SK-N-SH treated with all-trans-retinoic acid at 6 μM for 48 hours (cell line): ENCODE measurements at regions not wholly inside any gene's neighbourhood (a gene's known extent, or its start where the extent isn't known, plus 50 kb on each side); places are given as distances from the start of the nearest gene placed in this dataset.

Experiments
- ATAC-seq: fragments of 200-7000 bp; cut with Tn5 transposase; 3 replicates; pipeline ENCODE4 v1.9.1; 2020; ENCODE audit warnings: mild to moderate bottlenecking, moderate library complexity
- ARNTL ChIP-seq: fragments of 450-650 bp; formaldehyde crosslinking; IDR thresholded peaks from 2 replicates; pipeline ENCODE4 v1.5.0; 2020; ENCODE audit warnings: low read depth, mild to moderate bottlenecking, moderate library complexity, borderline replicate concordance
- BACH2 ChIP-seq: fragments of 250-450 bp; sonication (Bioruptor Pico); IDR thresholded peaks from 2 replicates; pipeline ENCODE4 v1.9.0; 2021; ENCODE audit warnings: mild to moderate bottlenecking, borderline replicate concordance
- CREB5 ChIP-seq: fragments of 250-450 bp; sonication (Bioruptor Pico); IDR thresholded peaks from 2 replicates; pipeline ENCODE4 v1.5.1; 2020; ENCODE audit warnings: low read depth, mild to moderate bottlenecking, moderate library complexity
- CSDC2 ChIP-seq: fragments of 250-450 bp; sonication (Bioruptor Pico); IDR thresholded peaks from 2 replicates; pipeline ENCODE4 v1.5.0; 2020; ENCODE audit warnings: mild to moderate bottlenecking, moderate library complexity
- CSRNP3 ChIP-seq: fragments of 250-450 bp; sonication (Bioruptor Pico); IDR thresholded peaks from 2 replicates; pipeline ENCODE4 v1.5.1; 2021; ENCODE audit warnings: mild to moderate bottlenecking, moderate library complexity
- ESRRG ChIP-seq: fragments of 250-450 bp; sonication (Bioruptor Pico); IDR thresholded peaks from 2 replicates; pipeline ENCODE4 v1.6.1; 2021; ENCODE audit warnings: mild to moderate bottlenecking
- GLIS3 ChIP-seq: fragments of 250-450 bp; sonication (Bioruptor Pico); IDR thresholded peaks from 2 replicates; pipeline ENCODE4 v1.5.0; 2020; ENCODE audit warnings: mild to moderate bottlenecking, moderate library complexity
- ISL1 ChIP-seq: fragments of 250-450 bp; sonication (Bioruptor Pico); IDR thresholded peaks from 2 replicates; pipeline ENCODE4 v2.1.2; 2022; ENCODE audit warnings: mild to moderate bottlenecking, moderate library complexity
- OSR1 ChIP-seq: fragments of 250-450 bp; sonication (Bioruptor Pico); IDR thresholded peaks from 2 replicates; pipeline ENCODE4 v1.8.0; 2022; ENCODE audit warnings: moderate library complexity, mild to moderate bottlenecking, inconsistent platforms
- POU6F1 ChIP-seq: fragments of 250-450 bp; sonication (Bioruptor Pico); IDR thresholded peaks from 2 replicates; pipeline ENCODE4 v1.8.0; 2021; ENCODE audit warnings: low read depth, mild to moderate bottlenecking, moderate library complexity, borderline replicate concordance
- PPARA ChIP-seq: fragments of 250-450 bp; sonication (Bioruptor Pico); IDR thresholded peaks from 2 replicates; pipeline ENCODE4 v1.5.0; 2020; ENCODE audit warnings: mild to moderate bottlenecking, borderline replicate concordance
- RARB ChIP-seq: fragments of 250-450 bp; sonication (Bioruptor Pico); IDR thresholded peaks from 2 replicates; pipeline ENCODE4 v1.8.0; 2021; ENCODE audit warnings: mild to moderate bottlenecking, moderate library complexity
- SNAI2 ChIP-seq: fragments of 250-450 bp; sonication (Bioruptor Pico); IDR thresholded peaks from 2 replicates; pipeline ENCODE4 v1.5.0; 2020; ENCODE audit warnings: mild to moderate bottlenecking, moderate library complexity
- TCF4 ChIP-seq: fragments of 250-450 bp; sonication (Bioruptor Pico); IDR thresholded peaks from 2 replicates; pipeline ENCODE4 v1.8.0; 2021; ENCODE audit warnings: mild to moderate bottlenecking, moderate library complexity, borderline replicate concordance
- TOX ChIP-seq: fragments of 250-450 bp; sonication (Bioruptor Pico); IDR thresholded peaks from 2 replicates; pipeline ENCODE4 v1.8.0; 2021; ENCODE audit warnings: mild to moderate bottlenecking, moderate library complexity, borderline replicate concordance
- TSHZ2 ChIP-seq: fragments of 250-450 bp; sonication (Bioruptor Pico); IDR thresholded peaks from 2 replicates; pipeline ENCODE4 v1.5.0; 2020; ENCODE audit warnings: mild to moderate bottlenecking, moderate library complexity
- ZC3H10 ChIP-seq: fragments of 250-450 bp; sonication (Bioruptor Pico); IDR thresholded peaks from 2 replicates; pipeline ENCODE4 v1.5.1; 2021; ENCODE audit warnings: mild to moderate bottlenecking, moderate library complexity
- ZFP30 ChIP-seq: fragments of 450-650 bp; formaldehyde crosslinking; IDR thresholded peaks from 2 replicates; pipeline ENCODE4 v1.5.0; 2022; ENCODE audit warnings: mild to moderate bottlenecking, moderate library complexity
- ZNF565 ChIP-seq: fragments of 450-650 bp; formaldehyde crosslinking; conservative IDR thresholded peaks from 2 replicates; pipeline ENCODE4 v1.5.0; 2020; ENCODE audit warnings: low read depth, mild to moderate bottlenecking, moderate library complexity
- ZNF70 ChIP-seq: fragments of 450-650 bp; formaldehyde crosslinking; IDR thresholded peaks from 2 replicates; pipeline ENCODE4 v1.5.0; 2020; ENCODE audit warnings: mild to moderate bottlenecking, moderate library complexity
- TF ChIP-seq, protein P1 (sequence below): fragments of 250-450 bp; sonication (Bioruptor Pico); IDR thresholded peaks from 2 replicates; pipeline ENCODE4 v1.8.0; 2020; ENCODE audit warnings: mild to moderate bottlenecking, moderate library complexity, borderline replicate concordance

DNA sequence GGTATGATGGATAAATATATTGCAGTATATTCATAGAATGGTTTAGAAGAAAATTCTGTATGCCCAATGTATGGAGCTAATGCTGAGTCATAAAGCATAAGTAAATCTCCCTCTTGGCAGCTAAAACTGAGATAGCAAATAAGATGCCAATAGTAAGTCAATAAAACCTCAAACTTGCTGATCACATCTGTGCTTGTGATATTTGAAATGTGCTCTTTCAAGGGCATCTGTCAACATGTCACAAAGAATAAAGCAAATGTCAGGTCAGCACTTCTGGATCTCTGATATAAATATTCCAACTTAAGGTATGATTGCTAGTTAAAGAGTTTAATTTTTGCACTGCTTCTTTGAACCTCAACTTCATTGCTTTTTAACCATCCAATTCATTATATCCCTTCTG is 262.3 kb upstream of the EMCN start:
- ATAC-seq, result no peak
- TF ChIP-seq BACH2 (CRISPR knock-in tag) (no peak), CSDC2 (no peak), CREB5 (CRISPR knock-in tag) (no peak), ESRRG (CRISPR knock-in tag) (no peak), TCF4 (CRISPR knock-in tag) (no peak), GLIS3 (CRISPR knock-in tag) (no peak), ARNTL (CRISPR knock-in tag) (no peak)
- TF ChIP-seq, protein P1, sequence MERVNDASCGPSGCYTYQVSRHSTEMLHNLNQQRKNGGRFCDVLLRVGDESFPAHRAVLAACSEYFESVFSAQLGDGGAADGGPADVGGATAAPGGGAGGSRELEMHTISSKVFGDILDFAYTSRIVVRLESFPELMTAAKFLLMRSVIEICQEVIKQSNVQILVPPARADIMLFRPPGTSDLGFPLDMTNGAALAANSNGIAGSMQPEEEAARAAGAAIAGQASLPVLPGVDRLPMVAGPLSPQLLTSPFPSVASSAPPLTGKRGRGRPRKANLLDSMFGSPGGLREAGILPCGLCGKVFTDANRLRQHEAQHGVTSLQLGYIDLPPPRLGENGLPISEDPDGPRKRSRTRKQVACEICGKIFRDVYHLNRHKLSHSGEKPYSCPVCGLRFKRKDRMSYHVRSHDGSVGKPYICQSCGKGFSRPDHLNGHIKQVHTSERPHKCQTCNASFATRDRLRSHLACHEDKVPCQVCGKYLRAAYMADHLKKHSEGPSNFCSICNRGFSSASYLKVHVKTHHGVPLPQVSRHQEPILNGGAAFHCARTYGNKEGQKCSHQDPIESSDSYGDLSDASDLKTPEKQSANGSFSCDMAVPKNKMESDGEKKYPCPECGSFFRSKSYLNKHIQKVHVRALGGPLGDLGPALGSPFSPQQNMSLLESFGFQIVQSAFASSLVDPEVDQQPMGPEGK (CRISPR knock-in tag), result no peak

DNA sequence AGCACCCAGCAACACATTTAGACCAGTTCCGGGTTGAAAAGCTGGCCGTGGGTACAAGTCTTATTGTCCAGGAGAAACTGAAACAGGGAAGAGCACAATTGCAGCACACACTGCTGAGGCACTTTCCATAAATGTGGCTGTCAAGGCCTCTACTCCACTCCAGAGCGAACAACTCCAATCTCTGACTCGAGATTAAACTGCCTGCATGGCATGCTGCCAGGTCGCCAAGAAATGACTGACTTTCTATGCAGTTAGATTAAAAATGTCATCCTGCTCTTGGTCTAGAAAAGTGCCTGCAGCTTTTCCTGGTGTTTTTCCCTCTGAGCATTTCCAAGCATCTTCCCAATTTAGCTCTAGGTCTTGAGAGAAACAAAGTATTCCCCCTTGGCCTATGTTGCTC is 260.6 kb upstream of the EMCN start:
- TF ChIP-seq OSR1 (CRISPR knock-in tag) (no peak), ZNF565 (CRISPR knock-in tag) (no peak)
- no peak for ATAC-seq

GRCh38 chr4:100762738-100763137 is 244.9 kb upstream of the EMCN start:
- no peak for ATAC-seq
- TF ChIP-seq ISL1 (CRISPR knock-in tag), result no peak
- no peak for TF ChIP-seq POU6F1
- no peak for TF ChIP-seq TSHZ2 (CRISPR knock-in tag)
- TF ChIP-seq, protein P1 (CRISPR knock-in tag), result no peak
- TF ChIP-seq ZFP30, result no peak
- no peak for TF ChIP-seq ZC3H10 (CRISPR knock-in tag)
- TF ChIP-seq SNAI2, result no peak
- no peak for TF ChIP-seq CREB5 (CRISPR knock-in tag)
- no peak for TF ChIP-seq GLIS3 (CRISPR knock-in tag)
- no peak for TF ChIP-seq ARNTL (CRISPR knock-in tag)
- no peak for TF ChIP-seq ZNF70 (CRISPR knock-in tag)
- no peak for TF ChIP-seq TOX (CRISPR knock-in tag)
- TF ChIP-seq TCF4 (CRISPR knock-in tag), result no peak
- TF ChIP-seq OSR1 (CRISPR knock-in tag), result no peak
- TF ChIP-seq RARB, result no peak
- no peak for TF ChIP-seq ZNF565 (CRISPR knock-in tag)
- TF ChIP-seq ESRRG (CRISPR knock-in tag), result no peak
- TF ChIP-seq PPARA (CRISPR knock-in tag), result no peak
- TF ChIP-seq BACH2 (CRISPR knock-in tag), result no peak
- no peak for TF ChIP-seq CSRNP3 (CRISPR knock-in tag)
